Keratinocyte (primary cell): ENCODE measurements at regions not wholly inside any gene's neighbourhood (a gene's known extent, or its start where the extent isn't known, plus 50 kb on each side); places are given as distances from the start of the nearest gene placed in this dataset.

ENCODE experiments used
- DNase-seq: peaks from one replicate; pipeline ENCODE4 v3.0.0-alpha.2; 2011; ENCODE audit warnings: low read depth, missing footprints, low spot score
- FAIRE-seq: peaks from 2 replicates; lab custom pipeline; 2011; peaks lifted over from hg19 to GRCh38; lab: Jason Lieb, UNC
- H2AFZ ChIP-seq: 2 replicates; pipeline ENCODE4 v1.6.0; 2012; ENCODE audit warnings: low read length, control low read depth, inconsistent platforms; ENCODE audit not compliant: control insufficient read depth
- H3K27ac ChIP-seq: 2 replicates; pipeline ENCODE4 v1.5.1; 2011; ENCODE audit warnings: low read length; ENCODE audit not compliant: control insufficient read depth, insufficient read depth
- H3K27me3 ChIP-seq: 3 replicates; pipeline ENCODE4 v1.6.0; 2011; ENCODE audit warnings: low read length; ENCODE audit not compliant: control insufficient read depth, insufficient read depth; ENCODE audit errors: extremely low read depth
- H3K36me3 ChIP-seq, 2 experiments: 2 replicates in 1 of 2; 3 replicates in 1 of 2; pipeline ENCODE4 v1.5.1; 2011; ENCODE audit warnings: low read length in 2 of 2, mild to moderate bottlenecking in 1 of 2; ENCODE audit not compliant: control insufficient read depth in 2 of 2, insufficient read depth in 2 of 2; ENCODE audit errors: extremely low read depth in 1 of 2
- H3K4me1 ChIP-seq: 3 replicates; pipeline ENCODE4 v1.5.1; 2011; ENCODE audit warnings: low read length; ENCODE audit not compliant: control insufficient read depth, insufficient read depth; ENCODE audit errors: extremely low read depth
- H3K4me2 ChIP-seq: 3 replicates; pipeline ENCODE4 v1.6.0; 2011; ENCODE audit warnings: low read depth, low read length; ENCODE audit not compliant: control insufficient read depth, insufficient read depth; ENCODE audit errors: extremely low read depth
- H3K4me3 ChIP-seq, 3 experiments: fragments of 200-600 bp in 1 of 3; sonication (generic) in 1 of 3; 2 replicates in 2 of 3; 3 replicates in 1 of 3; pipeline ENCODE4 v1.5.1; 2011 to 2016; ENCODE audit warnings: low read length in 3 of 3, mild to moderate bottlenecking in 3 of 3, control low read depth in 2 of 3, inconsistent platforms in 1 of 3, low read depth in 1 of 3, mixed read lengths in 1 of 3, mixed run types in 1 of 3, moderate library complexity in 1 of 3; ENCODE audit not compliant: control insufficient read depth in 2 of 3, insufficient read depth in 2 of 3; ENCODE audit errors: extremely low read depth in 1 of 3
- H3K79me2 ChIP-seq: 2 replicates; pipeline ENCODE4 v1.6.0; 2012; ENCODE audit warnings: low read length; ENCODE audit not compliant: control insufficient read depth, insufficient read depth
- H3K9ac ChIP-seq: 3 replicates; pipeline ENCODE4 v1.6.0; 2011; ENCODE audit warnings: low read length; ENCODE audit not compliant: control insufficient read depth, insufficient read depth; ENCODE audit errors: extremely low read depth
- H3K9me1 ChIP-seq: 3 replicates; pipeline ENCODE4 v1.6.0; 2011; ENCODE audit warnings: low read length; ENCODE audit not compliant: control insufficient read depth, insufficient read depth; ENCODE audit errors: extremely low read depth
- H3K9me3 ChIP-seq: 2 replicates; pipeline ENCODE4 v1.5.1; 2012; ENCODE audit warnings: low read depth, low read length; ENCODE audit not compliant: control insufficient read depth
- H4K20me1 ChIP-seq: 3 replicates; pipeline ENCODE4 v1.6.0; 2011; ENCODE audit warnings: low read length; ENCODE audit not compliant: control insufficient read depth, insufficient read depth; ENCODE audit errors: extremely low read depth
- EZH2 ChIP-seq: IDR thresholded peaks from one replicate; pipeline ENCODE4 v1.6.1; 2012; ENCODE audit warnings: inconsistent platforms, mild to moderate bottlenecking, low read length, moderate library complexity
- dilution Hi-C: fragments of 300-500 bp; cut with MboI; formaldehyde crosslinking; loops from one replicate; pipeline ENCODE4 v1.7.0; 2020; ENCODE audit warnings: low sequenced_read_pairs; ENCODE audit not compliant: extremely low pct_ligation_motif_present
- TF ChIP-seq, protein P1 (sequence below), 3 experiments: IDR thresholded peaks in 1 of 3; conservative IDR thresholded peaks in 1 of 3; optimal IDR thresholded peaks in 1 of 3; 2 replicates in 2 of 3; 3 replicates in 1 of 3; pipeline versions ENCODE3 to v1.5.1; 2011; ENCODE audit warnings: low read length in 3 of 3, mild to moderate bottlenecking in 3 of 3, moderate library complexity in 2 of 3, control low read depth in 1 of 3, inconsistent platforms in 1 of 3; ENCODE audit not compliant: insufficient read depth in 2 of 3; ENCODE audit errors: extremely low read depth in 1 of 3

DNA sequence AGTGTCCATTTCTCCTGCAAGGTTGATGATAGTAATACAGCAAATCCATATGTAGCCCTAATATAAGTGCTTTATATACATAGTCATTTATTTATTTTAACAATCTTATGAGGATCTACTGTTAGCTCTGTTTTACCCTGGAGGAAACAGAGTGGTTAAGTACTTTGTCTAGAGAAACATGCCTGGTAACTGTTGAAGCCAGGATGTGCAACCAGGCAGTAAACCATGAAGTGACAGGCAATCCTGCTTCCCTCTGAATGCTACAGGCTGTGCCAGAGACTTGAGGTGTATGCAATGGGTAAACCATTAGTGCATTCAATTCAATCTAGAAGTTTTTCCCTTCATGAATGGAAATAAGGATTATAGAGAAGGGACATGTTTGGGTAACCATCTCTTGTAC, 911.0 kb downstream of the PCDH17 start:
- Histone ChIP-seq H3K9ac (no peak overlapping the region), H3K9me3 (no peaks in the 10 kb centered on the region), H3K4me1 (no peaks in the 10 kb centered on the region), H3K9me1 (no peaks in the 10 kb centered on the region), H3K4me3 (no peak overlapping the region), H3K79me2 (no peaks in the 10 kb centered on the region), H3K27ac (no peak overlapping the region), H4K20me1 (no peaks in the 10 kb centered on the region), H2AFZ (no peak overlapping the region), H3K27me3 (no peaks in the 10 kb centered on the region), H3K4me2 (no peak overlapping the region), H3K36me3 (no peaks in the 10 kb centered on the region)
- TF ChIP-seq, protein P1, sequence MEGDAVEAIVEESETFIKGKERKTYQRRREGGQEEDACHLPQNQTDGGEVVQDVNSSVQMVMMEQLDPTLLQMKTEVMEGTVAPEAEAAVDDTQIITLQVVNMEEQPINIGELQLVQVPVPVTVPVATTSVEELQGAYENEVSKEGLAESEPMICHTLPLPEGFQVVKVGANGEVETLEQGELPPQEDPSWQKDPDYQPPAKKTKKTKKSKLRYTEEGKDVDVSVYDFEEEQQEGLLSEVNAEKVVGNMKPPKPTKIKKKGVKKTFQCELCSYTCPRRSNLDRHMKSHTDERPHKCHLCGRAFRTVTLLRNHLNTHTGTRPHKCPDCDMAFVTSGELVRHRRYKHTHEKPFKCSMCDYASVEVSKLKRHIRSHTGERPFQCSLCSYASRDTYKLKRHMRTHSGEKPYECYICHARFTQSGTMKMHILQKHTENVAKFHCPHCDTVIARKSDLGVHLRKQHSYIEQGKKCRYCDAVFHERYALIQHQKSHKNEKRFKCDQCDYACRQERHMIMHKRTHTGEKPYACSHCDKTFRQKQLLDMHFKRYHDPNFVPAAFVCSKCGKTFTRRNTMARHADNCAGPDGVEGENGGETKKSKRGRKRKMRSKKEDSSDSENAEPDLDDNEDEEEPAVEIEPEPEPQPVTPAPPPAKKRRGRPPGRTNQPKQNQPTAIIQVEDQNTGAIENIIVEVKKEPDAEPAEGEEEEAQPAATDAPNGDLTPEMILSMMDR (optimal IDR thresholded peaks at IDR 0.05 in 1 of 3, IDR thresholded peaks at IDR 0.05 in 1 of 3, conservative IDR thresholded peaks at IDR 0.05 in 1 of 3; ENCODE audit: extremely low read depth in 1 of 3, insufficient read depth in 2 of 3, low read length in 3 of 3): no peak
- DNase-seq (no peak), FAIRE-seq (no peak)
- dilution Hi-C loops: no loop called here

DNA sequence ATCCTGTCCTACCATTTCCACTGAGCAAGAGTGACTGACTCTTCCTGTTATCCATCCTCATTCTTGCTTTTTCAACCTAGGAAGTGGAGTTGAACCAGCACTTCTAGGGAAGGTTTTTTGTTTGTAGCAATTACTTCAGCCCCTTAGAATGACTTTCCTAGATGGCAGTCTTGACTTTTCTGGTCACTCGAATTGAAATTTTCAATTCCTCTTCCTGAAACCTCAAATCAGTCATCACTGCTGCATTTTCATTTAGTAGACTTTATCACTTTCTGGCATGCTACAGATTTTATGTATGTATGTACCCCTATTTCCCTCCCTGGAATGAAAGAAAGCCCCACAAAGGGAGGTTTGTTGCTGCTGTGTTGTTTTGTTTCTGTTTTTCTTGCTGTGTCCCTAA, 915.9 kb downstream of the PCDH17 start:
- no peaks in the 10 kb centered on the region for H3K79me2 ChIP-seq
- DNase-seq (no peak), FAIRE-seq (no peak)
- no peak overlapping the region for H3K4me3 ChIP-seq
- no peak overlapping the region for H3K4me2 ChIP-seq
- no peak overlapping the region for H3K27ac ChIP-seq
- no peaks in the 10 kb centered on the region for H3K27me3 ChIP-seq
- no peaks in the 10 kb centered on the region for H3K9me3 ChIP-seq
- H4K20me1 ChIP-seq: no peaks in the 10 kb centered on the region
- no peaks in the 10 kb centered on the region for H3K4me1 ChIP-seq
- H3K36me3 ChIP-seq: no peaks in the 10 kb centered on the region
- no peak overlapping the region for H2AFZ ChIP-seq
- TF ChIP-seq EZH2: no peak
- TF ChIP-seq, protein P1 (optimal IDR thresholded peaks at IDR 0.05 in 1 of 3, IDR thresholded peaks at IDR 0.05 in 1 of 3, conservative IDR thresholded peaks at IDR 0.05 in 1 of 3; ENCODE audit: extremely low read depth in 1 of 3, insufficient read depth in 2 of 3, low read length in 3 of 3): no peak
- dilution Hi-C loops: no loop called here
- H3K9ac ChIP-seq: no peak overlapping the region
- no peaks in the 10 kb centered on the region for H3K9me1 ChIP-seq
